Upper lobe of left lung (tissue), 4 donors: ENCODE measurements at regions not wholly inside any gene's neighbourhood (a gene's known extent, or its start where the extent isn't known, plus 50 kb on each side); places are given as distances from the start of the nearest gene placed in this dataset.

ENCODE experiments used
- POLR2A ChIP-seq, 4 donors: fragments of 450-650 bp; IDR thresholded peaks; one replicate each; pipeline ENCODE4 v1.5.1; 2016 to 2017; ENCODE audit warnings: antibody characterized with exemption in 4 of 4, mild to moderate bottlenecking in 2 of 4
- TF ChIP-seq, protein P1 (sequence below), 6 experiments: fragments of 450-650 bp in 4 of 6; fragments of 200-600 bp in 2 of 6; sonication (generic) in 2 of 6; IDR thresholded peaks; one replicate each; pipeline ENCODE4 v1.5.1; 2016 to 2019; ENCODE audit warnings: antibody characterized with exemption in 6 of 6

- TF ChIP-seq, protein P1, sequence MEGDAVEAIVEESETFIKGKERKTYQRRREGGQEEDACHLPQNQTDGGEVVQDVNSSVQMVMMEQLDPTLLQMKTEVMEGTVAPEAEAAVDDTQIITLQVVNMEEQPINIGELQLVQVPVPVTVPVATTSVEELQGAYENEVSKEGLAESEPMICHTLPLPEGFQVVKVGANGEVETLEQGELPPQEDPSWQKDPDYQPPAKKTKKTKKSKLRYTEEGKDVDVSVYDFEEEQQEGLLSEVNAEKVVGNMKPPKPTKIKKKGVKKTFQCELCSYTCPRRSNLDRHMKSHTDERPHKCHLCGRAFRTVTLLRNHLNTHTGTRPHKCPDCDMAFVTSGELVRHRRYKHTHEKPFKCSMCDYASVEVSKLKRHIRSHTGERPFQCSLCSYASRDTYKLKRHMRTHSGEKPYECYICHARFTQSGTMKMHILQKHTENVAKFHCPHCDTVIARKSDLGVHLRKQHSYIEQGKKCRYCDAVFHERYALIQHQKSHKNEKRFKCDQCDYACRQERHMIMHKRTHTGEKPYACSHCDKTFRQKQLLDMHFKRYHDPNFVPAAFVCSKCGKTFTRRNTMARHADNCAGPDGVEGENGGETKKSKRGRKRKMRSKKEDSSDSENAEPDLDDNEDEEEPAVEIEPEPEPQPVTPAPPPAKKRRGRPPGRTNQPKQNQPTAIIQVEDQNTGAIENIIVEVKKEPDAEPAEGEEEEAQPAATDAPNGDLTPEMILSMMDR (IDR thresholded peaks at IDR 0.05), result no peak
- TF ChIP-seq POLR2A (IDR thresholded peaks at IDR 0.05), result no peak
Observed at GRCh38 chr4:130896920-130897319, 1801.0 kb downstream of the C4orf33 start.
